ENCODE measurements at regions not wholly inside any gene's neighbourhood (a gene's known extent, or its start where the extent isn't known, plus 50 kb on each side); places are given as distances from the start of the nearest gene placed in this dataset.
"Not testable (repeated sequence)": the region's sequence is repeated elsewhere in the genome, so short reads cannot be mapped to it uniquely, and the experiment has no call there.

DNA sequence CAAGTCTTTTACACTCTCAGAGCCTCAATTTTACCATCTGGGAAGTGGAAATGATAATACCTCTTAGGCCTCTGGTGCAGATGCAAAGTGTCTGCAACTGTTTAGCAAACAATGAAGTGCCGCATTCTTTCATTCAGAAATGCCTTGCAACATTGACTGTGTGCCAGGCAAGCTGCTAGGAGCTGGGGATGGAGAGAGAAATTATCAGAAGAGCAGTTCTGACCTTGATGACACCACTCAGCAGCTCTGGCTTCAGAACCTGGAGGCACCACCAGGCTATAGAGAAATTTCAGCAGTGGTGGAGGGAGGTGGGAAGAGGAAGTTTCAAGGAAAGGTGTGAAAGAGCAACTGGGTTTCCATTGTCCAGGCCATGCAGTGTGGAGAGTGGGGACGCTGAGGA is 78.1 kb upstream of the HABP2 start:
- DNase-seq: no peak

GRCh38 chr10:113475381-113475807 is 77.5 kb upstream of the HABP2 start:
- DNase-seq: no peak

GRCh38 chr10:113476191-113476590 is 76.7 kb upstream of the HABP2 start:
- DNase-seq: no peak

- no peak for DNase-seq
These were observed 76.2 kb upstream of the HABP2 start for GRCh38 chr10:113476673-113477072.

DNA sequence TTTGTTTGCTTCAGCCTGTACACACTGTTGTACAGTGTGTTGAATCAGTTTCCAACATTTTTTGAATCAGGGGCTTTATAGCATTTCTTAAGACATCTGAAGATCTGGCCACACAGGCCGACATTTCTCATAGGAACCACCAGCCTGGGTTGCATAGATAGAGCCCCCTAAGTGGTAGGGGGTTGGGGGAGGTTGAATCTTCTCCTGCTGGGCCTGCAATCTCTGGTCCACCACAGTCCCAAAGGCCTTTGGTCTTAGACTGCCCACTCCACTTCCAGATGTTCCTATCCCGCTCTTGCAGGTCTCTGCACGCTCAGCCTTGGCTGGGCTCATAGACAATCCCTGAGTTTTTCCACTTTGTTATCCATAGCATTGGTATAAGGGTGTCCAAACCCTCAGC is 75.4 kb upstream of the HABP2 start:
- DNase-seq: no peak

GRCh38 chr10:113479346-113480080 is 73.3 kb upstream of the HABP2 start:
- DNase-seq: no peak

DNA sequence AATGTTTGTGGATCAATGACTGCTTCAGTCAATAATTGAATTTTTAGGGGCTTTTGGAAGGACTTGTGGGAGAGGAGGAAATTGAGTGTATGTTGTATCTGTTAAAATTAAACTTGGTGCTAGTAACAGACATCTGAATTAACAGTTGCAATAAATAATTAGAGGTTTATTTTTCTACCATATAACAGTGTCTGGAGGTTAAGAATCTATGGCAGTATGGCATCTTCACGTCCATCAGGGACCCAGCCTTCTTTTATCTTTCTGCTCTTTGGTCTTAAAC is 72.8 kb upstream of the HABP2 start:
- no peak for DNase-seq

DNA sequence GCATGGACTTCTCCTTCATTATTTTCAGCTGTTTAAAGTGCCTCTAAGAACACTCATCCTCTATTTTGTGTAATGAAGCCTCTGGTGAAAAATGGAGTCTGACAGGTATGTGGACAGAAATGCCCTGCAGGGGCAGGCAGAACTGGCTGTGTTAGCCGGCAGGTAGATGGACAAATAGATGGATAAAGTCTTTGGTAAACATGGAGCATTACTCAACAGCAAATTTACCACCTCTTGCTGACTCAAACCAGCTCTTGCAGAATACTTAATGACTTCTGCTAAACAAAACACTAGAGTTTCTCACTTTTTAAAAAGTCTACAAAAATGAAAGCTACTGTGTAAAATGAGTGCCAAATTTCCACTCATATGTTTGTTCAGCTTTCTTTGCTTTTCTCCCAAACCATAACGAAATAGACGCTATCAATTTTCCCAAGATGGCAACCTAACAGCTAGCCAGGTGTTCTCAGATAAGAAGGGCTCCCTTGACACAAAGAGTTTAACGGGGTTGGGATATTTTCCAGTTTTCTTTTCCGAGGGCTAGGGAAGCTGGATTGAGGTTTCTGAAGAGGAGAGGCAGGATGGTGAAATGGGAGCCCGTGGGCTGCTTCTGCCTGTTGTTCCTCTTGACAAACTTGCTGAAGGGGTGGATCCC is 71.9 kb upstream of the HABP2 start:
- DNase-seq: no peak

DNA sequence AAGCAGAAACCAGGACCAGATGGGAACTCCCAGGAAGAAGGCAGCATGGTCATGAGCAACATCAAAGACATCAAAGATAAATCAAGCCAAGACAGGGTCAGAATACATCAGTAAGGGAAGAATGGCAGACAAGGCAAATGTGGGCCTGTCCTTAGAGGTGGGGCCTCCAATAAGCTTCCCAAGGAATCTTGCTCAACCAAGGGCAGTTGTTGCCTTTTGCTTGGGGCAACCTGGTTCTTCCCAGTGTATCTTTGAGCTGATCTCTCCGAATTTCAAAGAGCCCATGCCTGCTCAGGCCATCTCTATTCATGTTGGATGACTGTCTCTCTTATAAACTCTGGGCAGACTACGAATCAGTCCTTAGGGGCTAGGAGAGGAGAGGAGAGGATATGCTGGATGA is 68.4 kb upstream of the HABP2 start:
- no peak for DNase-seq

- no peak for DNase-seq
These were observed 67.1 kb upstream of the HABP2 start for GRCh38 chr10:113485736-113486135.

DNA sequence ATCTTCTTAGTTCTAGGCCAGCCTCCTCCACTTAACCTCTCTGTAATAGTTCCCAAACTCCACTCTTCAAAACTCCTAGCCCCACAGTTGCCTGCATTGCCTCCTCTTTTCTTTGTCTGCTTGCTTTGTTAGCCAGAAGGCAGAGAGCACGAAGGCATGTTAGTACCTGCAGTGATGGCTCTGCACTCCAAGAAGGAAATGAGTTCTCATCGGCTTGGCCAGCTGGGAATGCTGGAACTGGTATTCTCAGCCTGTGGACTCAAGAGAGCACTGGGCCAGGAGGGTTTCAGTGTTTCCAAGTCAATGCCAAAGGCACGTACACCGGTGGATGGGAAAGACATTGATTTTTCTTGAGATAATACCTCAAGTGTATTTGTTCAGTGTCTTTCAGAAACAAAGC is 66.3 kb upstream of the HABP2 start:
- DNase-seq: no peak

DNA sequence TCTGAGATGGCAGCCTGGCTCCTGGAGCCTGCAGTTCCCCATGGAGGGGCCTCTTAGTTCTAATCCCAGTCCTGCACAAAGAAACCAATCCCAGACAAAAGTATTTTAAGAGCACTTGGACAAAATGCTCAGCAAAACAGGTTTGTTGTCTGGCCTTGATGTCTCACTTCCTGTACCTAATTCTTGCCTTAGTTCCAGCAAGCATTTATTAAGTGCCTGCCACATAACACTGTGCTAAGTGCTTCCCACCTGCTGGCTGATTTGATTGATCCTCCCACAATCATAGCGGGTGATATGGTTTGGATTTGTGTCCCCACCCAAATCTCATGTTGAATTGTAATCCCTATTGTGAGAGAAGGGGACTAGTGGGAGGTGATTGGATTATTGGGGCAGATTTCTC is 65.7 kb upstream of the HABP2 start:
- no peak for DNase-seq

DNA sequence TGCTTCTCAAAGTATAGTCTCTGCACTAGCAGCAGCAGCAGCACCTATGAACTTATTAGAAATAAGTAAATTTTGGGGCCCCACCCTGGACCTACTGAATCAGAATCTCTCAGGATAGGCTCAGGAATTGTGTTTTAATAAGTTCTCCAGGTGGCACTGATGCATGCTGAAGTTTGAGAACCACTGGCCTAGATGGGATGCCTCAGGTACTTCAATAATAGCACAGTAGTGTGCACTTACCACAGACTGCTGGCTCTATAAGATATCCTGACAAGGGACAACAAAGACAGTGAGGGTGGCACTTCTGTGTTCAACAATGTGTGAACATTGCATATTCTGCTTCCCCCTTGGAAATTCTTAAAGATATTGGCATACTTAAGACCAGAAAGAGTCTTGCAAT is 64.7 kb upstream of the HABP2 start:
- no peak for DNase-seq

- not testable (repeated sequence) for DNase-seq
These were observed 63.3 kb upstream of the HABP2 start for GRCh38 chr10:113489522-113489921.

DNA sequence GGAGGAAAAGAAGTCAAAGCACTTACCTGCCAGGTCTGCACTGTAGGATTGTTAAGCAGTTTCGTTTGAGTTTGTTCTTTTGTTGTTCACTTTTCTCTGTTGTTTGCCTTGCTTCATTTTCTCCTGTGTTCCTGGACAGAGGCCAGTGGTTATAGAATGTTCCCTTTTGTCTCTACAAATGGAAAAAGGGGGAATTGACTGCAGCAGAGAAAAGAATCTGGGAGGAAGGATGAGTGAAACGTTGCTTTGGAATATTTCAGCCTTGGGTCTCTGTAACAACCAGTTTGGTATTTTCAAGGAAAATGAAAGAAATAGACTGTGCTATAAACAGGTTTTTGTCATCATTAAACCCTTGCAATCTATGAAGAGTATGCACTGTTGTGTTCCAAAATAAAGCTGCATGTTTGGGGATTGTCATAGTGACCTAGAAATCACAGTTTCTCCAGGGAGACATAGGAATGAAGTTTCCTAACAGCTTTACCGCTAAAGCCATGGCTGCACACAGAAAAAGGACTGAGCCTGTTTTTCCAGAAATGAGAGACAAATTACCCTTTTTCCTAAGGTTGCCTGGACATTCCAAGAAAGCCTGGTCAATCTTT is 60.8 kb upstream of the HABP2 start:
- DNase-seq: no peak

- DNase-seq: no peak
These were observed 59.7 kb upstream of the HABP2 start for GRCh38 chr10:113493195-113493594.

- DNase-seq: no peak
These were observed 59.0 kb upstream of the HABP2 start for GRCh38 chr10:113493882-113494301.

GRCh38 chr10:113494761-113495160 is 58.1 kb upstream of the HABP2 start:
- DNase-seq: no peak

DNA sequence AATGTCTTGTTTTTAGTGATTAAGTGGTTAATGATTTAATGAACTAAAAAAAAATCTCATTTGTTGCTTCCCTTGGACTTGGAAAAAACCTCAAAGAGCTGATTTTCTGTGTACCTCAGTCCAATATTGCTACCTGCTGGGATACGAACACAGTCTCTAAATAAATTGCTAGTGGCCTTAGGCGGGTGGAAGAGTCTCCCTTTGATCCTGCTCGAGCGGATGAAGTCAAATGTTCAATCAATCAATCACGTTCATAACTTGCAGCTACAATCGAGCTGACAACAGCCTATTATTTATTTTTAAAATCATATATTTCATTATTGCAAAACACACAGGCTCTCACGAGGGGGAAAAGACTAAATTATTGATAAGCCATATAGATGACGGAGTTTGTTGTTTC is 57.3 kb upstream of the HABP2 start:
- no peak for DNase-seq

- DNase-seq: no peak
These were observed 56.4 kb upstream of the HABP2 start for GRCh38 chr10:113496111-113497109.

DNA sequence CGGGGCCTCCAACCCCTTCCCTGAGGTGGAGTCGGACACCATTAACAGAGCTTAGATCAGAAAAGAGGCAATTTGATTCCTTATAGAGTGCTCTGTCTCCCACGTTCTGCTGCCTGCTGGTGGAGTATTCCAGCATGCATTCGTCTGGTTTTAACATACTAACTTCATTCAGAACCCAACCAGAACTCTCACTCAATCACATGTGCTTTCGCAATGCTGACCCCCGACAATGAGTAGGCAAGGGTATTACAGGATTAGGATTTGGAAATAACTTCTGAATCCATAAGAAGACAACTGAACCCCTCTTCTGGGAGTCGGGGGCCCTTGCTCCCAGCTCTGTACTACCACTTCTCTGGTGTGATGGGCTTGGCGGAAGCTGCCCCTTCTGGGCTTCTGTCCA is 55.7 kb upstream of the HABP2 start:
- DNase-seq: no peak

DNA sequence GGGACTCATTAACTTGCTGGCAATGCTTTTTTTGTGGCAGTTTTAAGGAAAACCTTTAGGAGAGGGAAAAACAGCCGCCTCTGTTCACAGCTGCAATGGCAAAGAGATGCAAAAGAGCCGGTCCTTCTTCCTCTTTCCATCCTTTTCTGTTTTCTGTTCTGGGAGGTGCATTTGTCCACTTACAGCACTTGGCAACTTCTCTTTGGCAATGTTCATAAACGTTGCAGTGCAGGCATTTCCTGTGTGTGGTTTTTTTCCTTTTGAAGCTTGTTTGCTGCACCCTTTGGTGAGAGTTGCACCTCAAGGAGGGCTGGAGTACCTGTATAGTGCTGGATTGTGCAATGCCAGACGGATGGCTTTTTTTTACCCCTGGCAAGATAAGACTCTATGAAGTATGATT is 53.9 kb upstream of the HABP2 start:
- DNase-seq: no peak

GRCh38 chr10:113499806-113500205 is 53.0 kb upstream of the HABP2 start:
- DNase-seq: no peak

Measured in T1000 (cell line).